ENCODE measurements at regions not wholly inside any gene's neighbourhood (a gene's known extent, or its start where the extent isn't known, plus 50 kb on each side); places are given as distances from the start of the nearest gene placed in this dataset.

DNA sequence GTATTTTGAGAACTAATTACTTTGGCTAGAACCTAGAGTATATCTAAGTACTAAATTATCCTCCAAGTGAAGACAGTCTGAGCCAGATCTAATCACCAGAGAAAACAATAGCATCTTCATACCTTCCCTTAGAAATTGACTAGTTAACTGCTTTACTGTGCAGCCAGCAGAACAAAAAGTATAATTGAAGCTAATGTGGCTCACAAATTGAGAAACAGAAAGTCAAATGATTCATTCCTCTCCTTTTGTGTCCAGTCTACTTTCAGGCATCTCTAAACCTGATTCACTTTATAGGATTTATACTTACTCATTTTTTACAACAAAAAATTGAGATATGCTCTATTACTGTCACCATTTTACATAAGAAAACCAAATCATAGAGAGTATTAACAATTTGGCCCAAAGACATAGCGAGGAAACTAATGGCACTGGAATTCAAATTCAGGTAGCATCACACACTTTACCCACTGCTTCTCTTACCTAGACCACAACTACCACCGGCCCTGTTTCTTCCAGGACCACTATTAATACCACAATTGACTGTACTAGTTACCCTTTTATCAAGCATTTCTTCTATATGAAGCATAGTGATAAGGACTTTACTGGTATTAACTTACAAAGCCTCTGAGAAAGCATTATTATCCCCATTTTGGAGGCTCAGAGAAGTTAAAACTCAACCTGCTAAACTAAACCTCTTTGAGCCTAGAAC, 1402.6 kb upstream of the TENM4 start:
- H3K9me2 ChIP-seq (ENCODE audit: insufficient read depth, low read length) = no peaks in the 10 kb centered on the region
- no peak overlapping the region for H2AFZ ChIP-seq (ENCODE audit: low read length)
- intact Hi-C loops (cut with micrococcal nuclease; ENCODE audit: unreplicated experiment) = no loop called here
- no peaks in the 10 kb centered on the region for H3K9me3 ChIP-seq (ENCODE audit: low read length)
- DNase-seq (ENCODE audit: low spot score) = no peak
- no peak overlapping the region for H3K27ac ChIP-seq (ENCODE audit: low read depth, low read length, poor library complexity, severe bottlenecking)
- ChIA-PET POLR2A (no interaction called here), CTCF (ENCODE audit: unreplicated experiment) (no interaction called here)
- TF ChIP-seq EZH2phosphoT487 (IDR thresholded peaks at IDR 0.05; ENCODE audit: borderline replicate concordance, low read depth, low read length) = no peak
- no peak for TF ChIP-seq CTCF (conservative IDR thresholded peaks at IDR 0.05; ENCODE audit: low read length)
- BruUV-seq (replicated peaks) = no TSS peak
- H4K20me1 ChIP-seq (ENCODE audit: insufficient read depth, low read length) = no peaks in the 10 kb centered on the region
- H3K36me3 ChIP-seq (ENCODE audit: insufficient read depth, low read length) = no peaks in the 10 kb centered on the region
- H3K4me1 ChIP-seq (ENCODE audit: insufficient read depth, low read length, poor library complexity, severe bottlenecking) = no peaks in the 10 kb centered on the region
- H3K4me2 ChIP-seq (ENCODE audit: low read length) = no peak overlapping the region
- H3K4me3 ChIP-seq (ENCODE audit: low read depth, low read length, poor library complexity, severe bottlenecking) = no peak overlapping the region
- H3K79me2 ChIP-seq (ENCODE audit: insufficient read depth, low read depth, low read length) = no peaks in the 10 kb centered on the region

- Histone ChIP-seq H3K79me2 (ENCODE audit: insufficient read depth, low read depth, low read length) (no peaks in the 10 kb centered on the region), H2AFZ (ENCODE audit: low read length) (no peak overlapping the region), H3K9me2 (ENCODE audit: insufficient read depth, low read length) (no peaks in the 10 kb centered on the region), H3K27ac (ENCODE audit: low read depth, low read length, poor library complexity, severe bottlenecking) (no peak overlapping the region), H3K9me3 (ENCODE audit: low read length) (no peaks in the 10 kb centered on the region), H3K4me3 (ENCODE audit: low read depth, low read length, poor library complexity, severe bottlenecking) (no peak overlapping the region), H4K20me1 (ENCODE audit: insufficient read depth, low read length) (no peaks in the 10 kb centered on the region), H3K4me1 (ENCODE audit: insufficient read depth, low read length, poor library complexity, severe bottlenecking) (no peaks in the 10 kb centered on the region), H3K36me3 (ENCODE audit: insufficient read depth, low read length) (no peaks in the 10 kb centered on the region), H3K4me2 (ENCODE audit: low read length) (no peak overlapping the region)
- DNase-seq (ENCODE audit: low spot score) = no peak
- ChIA-PET CTCF (ENCODE audit: unreplicated experiment) (no interaction called here), POLR2A (no interaction called here)
- intact Hi-C loops (cut with micrococcal nuclease; ENCODE audit: unreplicated experiment) = no loop called here
- BruUV-seq (replicated peaks) = no TSS peak
- TF ChIP-seq EZH2phosphoT487 (IDR thresholded peaks at IDR 0.05; ENCODE audit: borderline replicate concordance, low read depth, low read length) = no peak
- TF ChIP-seq CTCF (conservative IDR thresholded peaks at IDR 0.05; ENCODE audit: low read length) = no peak
Observed at GRCh38 chr11:80842246-80842645, 1401.4 kb upstream of the TENM4 start.

DNA sequence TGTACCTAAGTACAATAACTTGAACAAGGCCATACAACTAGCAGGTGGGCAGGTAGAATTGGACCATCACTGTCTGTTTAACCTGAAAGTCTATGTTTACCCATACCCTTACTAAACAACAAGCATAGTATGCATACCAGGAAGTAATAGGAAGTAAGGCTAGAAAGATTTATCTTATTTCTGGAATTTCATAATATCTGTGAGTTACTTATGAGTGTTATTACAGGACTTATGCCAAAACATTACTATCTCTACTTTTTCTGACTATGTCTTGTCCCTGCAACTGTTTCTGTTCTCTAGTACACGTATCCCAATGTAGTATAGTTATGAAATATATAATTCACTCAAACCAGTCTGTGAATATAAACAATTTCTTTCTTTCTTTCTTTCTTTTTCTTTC, 1400.8 kb upstream of the TENM4 start:
- H2AFZ ChIP-seq (ENCODE audit: low read length) = no peak overlapping the region
- no peaks in the 10 kb centered on the region for H3K9me2 ChIP-seq (ENCODE audit: insufficient read depth, low read length)
- no peak overlapping the region for H3K4me2 ChIP-seq (ENCODE audit: low read length)
- H3K9me3 ChIP-seq (ENCODE audit: low read length) = no peaks in the 10 kb centered on the region
- H3K4me3 ChIP-seq (ENCODE audit: low read depth, low read length, poor library complexity, severe bottlenecking) = no peak overlapping the region
- no TSS peak for BruUV-seq (replicated peaks)
- no peak for TF ChIP-seq CTCF (conservative IDR thresholded peaks at IDR 0.05; ENCODE audit: low read length)
- TF ChIP-seq EZH2phosphoT487 (IDR thresholded peaks at IDR 0.05; ENCODE audit: borderline replicate concordance, low read depth, low read length) = no peak
- H3K27ac ChIP-seq (ENCODE audit: low read depth, low read length, poor library complexity, severe bottlenecking) = no peak overlapping the region
- ChIA-PET CTCF (ENCODE audit: unreplicated experiment) (no interaction called here), POLR2A (interaction anchor here (0.6 kb wide), 1 partner anchor 30 kb away, joined by 3 read pairs; no protein-coding TSS in a partner anchor)
- no peaks in the 10 kb centered on the region for H3K36me3 ChIP-seq (ENCODE audit: insufficient read depth, low read length)
- no peaks in the 10 kb centered on the region for H3K4me1 ChIP-seq (ENCODE audit: insufficient read depth, low read length, poor library complexity, severe bottlenecking)
- no peaks in the 10 kb centered on the region for H3K79me2 ChIP-seq (ENCODE audit: insufficient read depth, low read depth, low read length)
- intact Hi-C loops (cut with micrococcal nuclease; ENCODE audit: unreplicated experiment) = no loop called here
- H4K20me1 ChIP-seq (ENCODE audit: insufficient read depth, low read length) = no peaks in the 10 kb centered on the region
- DNase-seq (ENCODE audit: low spot score) = no peak
